SJSA1 (cell line): ENCODE measurements at regions not wholly inside any gene's neighbourhood (a gene's known extent, or its start where the extent isn't known, plus 50 kb on each side); places are given as distances from the start of the nearest gene placed in this dataset.
A peak's percentile ranks its signal among the peaks of the same experiment; 100 is the strongest.

ENCODE experiments used
- DNase-seq, 2 experiments: peaks; one replicate each; pipeline ENCODE4 v3.0.0-alpha.2; 2015 to 2020; ENCODE audit warnings: low spot score in 2 of 2, low read depth in 1 of 2
- H3K27ac ChIP-seq: fragments of 250-450 bp; sonication (Bioruptor Pico); 2 replicates; pipeline ENCODE4 v1.5.1; 2020; ENCODE audit warnings: mild to moderate bottlenecking, moderate library complexity
- H3K27me3 ChIP-seq: fragments of 250-450 bp; sonication (Bioruptor Pico); replicated peaks from 2 replicates; pipeline ENCODE4 v1.5.1; 2020; ENCODE audit warnings: mild to moderate bottlenecking, moderate library complexity
- H3K36me3 ChIP-seq: fragments of 250-450 bp; sonication (Bioruptor Pico); 2 replicates; pipeline ENCODE4 v1.5.1; 2020; ENCODE audit warnings: mild to moderate bottlenecking
- H3K4me1 ChIP-seq: fragments of 250-450 bp; sonication (Bioruptor Pico); replicated peaks from 2 replicates; pipeline ENCODE4 v1.6.1; 2021; ENCODE audit warnings: mild to moderate bottlenecking
- H3K4me3 ChIP-seq: fragments of 250-450 bp; sonication (Bioruptor Pico); 2 replicates; pipeline ENCODE4 v1.5.1; 2020; ENCODE audit warnings: mild to moderate bottlenecking
- H3K9me3 ChIP-seq: fragments of 250-450 bp; sonication (Bioruptor Pico); replicated peaks from 2 replicates; pipeline ENCODE4 v1.5.1; 2020; ENCODE audit warnings: mild to moderate bottlenecking

- H3K4me1 ChIP-seq, result no peaks in the 10 kb centered on the region
- H3K27ac ChIP-seq, result no peak overlapping the region
- H3K36me3 ChIP-seq, result no peaks in the 10 kb centered on the region
- no peaks in the 10 kb centered on the region for H3K9me3 ChIP-seq
- H3K27me3 ChIP-seq, result no peaks in the 10 kb centered on the region
- no peak overlapping the region for H3K4me3 ChIP-seq
- DNase-seq, result no peak
Observed at GRCh38 chr2:235247001-235247400, 246.8 kb upstream of the AGAP1 start.

GRCh38 chr2:235255693-235256092 lies 238.2 kb upstream of the AGAP1 start:
- DNase-seq, result no peak
- no peaks in the 10 kb centered on the region for H3K36me3 ChIP-seq
- no peaks in the 10 kb centered on the region for H3K27me3 ChIP-seq
- H3K9me3 ChIP-seq, result no peaks in the 10 kb centered on the region
- H3K4me3 ChIP-seq, result no peak overlapping the region
- no peak overlapping the region for H3K27ac ChIP-seq
- no peaks in the 10 kb centered on the region for H3K4me1 ChIP-seq

GRCh38 chr2:235257590-235257989 lies 236.3 kb upstream of the AGAP1 start:
- no peak overlapping the region for H3K27ac ChIP-seq
- no peak for DNase-seq
- no peaks in the 10 kb centered on the region for H3K36me3 ChIP-seq
- peaks cover 11% of the 10 kb centered on the region for H3K4me1 ChIP-seq
- H3K27me3 ChIP-seq, result no peaks in the 10 kb centered on the region
- H3K9me3 ChIP-seq, result 0 out of 2 replicates have a peak, but pooled peaks cover 6% of the 10 kb centered on the region
- H3K4me3 ChIP-seq, result no peak overlapping the region

GRCh38 chr2:235262750-235263149 lies 231.1 kb upstream of the AGAP1 start:
- Histone ChIP-seq H3K36me3 (no peaks in the 10 kb centered on the region), H3K9me3 (0 out of 2 replicates have a peak, but pooled peaks cover 6% of the 10 kb centered on the region), H3K4me1 (peaks cover 30% of the 10 kb centered on the region), H3K27me3 (no peaks in the 10 kb centered on the region), H3K27ac (peak overlapping the region; percentile 82), H3K4me3 (no peak overlapping the region)
- no peak for DNase-seq

- Histone ChIP-seq H3K4me3 (peak overlapping the region; percentile 10), H3K27me3 (no peaks in the 10 kb centered on the region), H3K4me1 (peaks cover 38% of the 10 kb centered on the region), H3K9me3 (0 out of 2 replicates have a peak, but pooled peaks cover 6% of the 10 kb centered on the region), H3K27ac (peak overlapping the region; percentile 82), H3K36me3 (no peaks in the 10 kb centered on the region)
- DNase-seq, result peak; percentile 95 to 98
Observed at GRCh38 chr2:235263205-235264120, 230.4 kb upstream of the AGAP1 start.

GRCh38 chr2:235264121-235264493 lies 229.7 kb upstream of the AGAP1 start:
- H3K36me3 ChIP-seq, result no peaks in the 10 kb centered on the region
- peak overlapping the region; percentile 82 for H3K27ac ChIP-seq
- no peak for DNase-seq
- peaks cover 44% of the 10 kb centered on the region for H3K4me1 ChIP-seq
- no peaks in the 10 kb centered on the region for H3K27me3 ChIP-seq
- H3K9me3 ChIP-seq, result 0 out of 2 replicates have a peak, but pooled peaks cover 6% of the 10 kb centered on the region
- peak overlapping the region; percentile 10 for H3K4me3 ChIP-seq

GRCh38 chr2:235264512-235264911 lies 229.3 kb upstream of the AGAP1 start:
- DNase-seq, result no peak
- Histone ChIP-seq H3K27me3 (no peaks in the 10 kb centered on the region), H3K4me3 (no peak overlapping the region), H3K27ac (peak overlapping the region; percentile 82; the same call in 1 of the 2 replicates), H3K36me3 (no peaks in the 10 kb centered on the region), H3K9me3 (0 out of 2 replicates have a peak, but pooled peaks cover 6% of the 10 kb centered on the region), H3K4me1 (peaks cover 48% of the 10 kb centered on the region)

- Histone ChIP-seq H3K4me1 (peaks cover 58% of the 10 kb centered on the region), H3K9me3 (0 out of 2 replicates have a peak, but pooled peaks cover 6% of the 10 kb centered on the region), H3K4me3 (no peak overlapping the region), H3K27me3 (no peaks in the 10 kb centered on the region), H3K27ac (no peak overlapping the region), H3K36me3 (no peaks in the 10 kb centered on the region)
- DNase-seq, result no peak
Observed at GRCh38 chr2:235265348-235265965, 228.4 kb upstream of the AGAP1 start.

GRCh38 chr2:235267251-235267650 lies 226.6 kb upstream of the AGAP1 start:
- H3K9me3 ChIP-seq, result 0 out of 2 replicates have a peak, but pooled peaks cover 1% of the 10 kb centered on the region
- no peak overlapping the region for H3K4me3 ChIP-seq
- H3K4me1 ChIP-seq, result peaks cover 67% of the 10 kb centered on the region
- no peak for DNase-seq
- H3K36me3 ChIP-seq, result no peaks in the 10 kb centered on the region
- no peaks in the 10 kb centered on the region for H3K27me3 ChIP-seq
- H3K27ac ChIP-seq, result no peak overlapping the region

GRCh38 chr2:235268535-235268934 lies 225.3 kb upstream of the AGAP1 start:
- Histone ChIP-seq H3K36me3 (no peaks in the 10 kb centered on the region), H3K9me3 (no peaks in the 10 kb centered on the region), H3K27ac (peak overlapping the region; percentile 77), H3K27me3 (no peaks in the 10 kb centered on the region), H3K4me3 (no peak overlapping the region), H3K4me1 (peaks cover 60% of the 10 kb centered on the region)
- peak in 1 of 2 experiments; percentile 72 for DNase-seq

- H3K27ac ChIP-seq, result peak overlapping the region; percentile 84
- no peak for DNase-seq
Observed at GRCh38 chr2:235270291-235270690, 223.6 kb upstream of the AGAP1 start.

GRCh38 chr2:235270956-235271355 lies 222.9 kb upstream of the AGAP1 start:
- H3K9me3 ChIP-seq, result no peaks in the 10 kb centered on the region
- no peak overlapping the region for H3K4me3 ChIP-seq
- no peaks in the 10 kb centered on the region for H3K36me3 ChIP-seq
- DNase-seq, result peak; percentile 74 to 79
- peaks cover 50% of the 10 kb centered on the region for H3K4me1 ChIP-seq
- no peaks in the 10 kb centered on the region for H3K27me3 ChIP-seq
- peak overlapping the region; percentile 84 for H3K27ac ChIP-seq

More at GRCh38 chr2:235270291-235270690, 223.6 kb upstream of the AGAP1 start:
- no peak overlapping the region for H3K4me3 ChIP-seq
- H3K9me3 ChIP-seq, result no peaks in the 10 kb centered on the region
- H3K4me1 ChIP-seq, result peaks cover 50% of the 10 kb centered on the region
- H3K27me3 ChIP-seq, result no peaks in the 10 kb centered on the region
- no peaks in the 10 kb centered on the region for H3K36me3 ChIP-seq

- peak overlapping the region; percentile 84 for H3K27ac ChIP-seq
- H3K36me3 ChIP-seq, result no peaks in the 10 kb centered on the region
- 0 out of 2 replicates have a peak, but pooled peaks cover 6% of the 10 kb centered on the region for H3K9me3 ChIP-seq
- DNase-seq, result peak in 1 of 2 experiments; percentile 27
- H3K27me3 ChIP-seq, result no peaks in the 10 kb centered on the region
- H3K4me3 ChIP-seq, result no peak overlapping the region
- peaks cover 57% of the 10 kb centered on the region for H3K4me1 ChIP-seq
Observed at GRCh38 chr2:235271936-235272335, 221.9 kb upstream of the AGAP1 start.

- Histone ChIP-seq H3K4me3 (no peak overlapping the region), H3K27me3 (no peaks in the 10 kb centered on the region), H3K36me3 (no peaks in the 10 kb centered on the region), H3K9me3 (0 out of 2 replicates have a peak, but pooled peaks cover 6% of the 10 kb centered on the region), H3K4me1 (peaks cover 41% of the 10 kb centered on the region), H3K27ac (no peak overlapping the region)
- DNase-seq, result no peak
Observed at GRCh38 chr2:235274023-235274422, 219.8 kb upstream of the AGAP1 start.
